GM19455 (cell line): ENCODE measurements at regions not wholly inside any gene's neighbourhood (a gene's known extent, or its start where the extent isn't known, plus 50 kb on each side); places are given as distances from the start of the nearest gene placed in this dataset.

Experiments
- ATAC-seq: cut with Tn5 transposase; IDR thresholded peaks from one replicate; pipeline ENCODE4 v1.9.1; 2021; ENCODE audit not compliant: unreplicated experiment

- no peak for ATAC-seq
Observed at GRCh38 chr18:41268271-41268670, 686.8 kb upstream of the PIK3C3 start.

- no peak for ATAC-seq
Observed at GRCh38 chr18:41266616-41267015, 688.4 kb upstream of the PIK3C3 start.

- no peak for ATAC-seq
Observed at GRCh38 chr18:41266204-41266603, 688.8 kb upstream of the PIK3C3 start.

GRCh38 chr18:41265047-41265446, 690.0 kb upstream of the PIK3C3 start:
- no peak for ATAC-seq

- ATAC-seq, result no peak
Observed at GRCh38 chr18:41263956-41264355, 691.1 kb upstream of the PIK3C3 start.

GRCh38 chr18:41262688-41263087, 692.3 kb upstream of the PIK3C3 start:
- no peak for ATAC-seq

- ATAC-seq, result no peak
Observed at GRCh38 chr18:41244591-41245037, 710.4 kb upstream of the PIK3C3 start.

GRCh38 chr18:41237317-41237716, 717.7 kb upstream of the PIK3C3 start:
- no peak for ATAC-seq

GRCh38 chr18:41231681-41232080, 723.4 kb upstream of the PIK3C3 start:
- no peak for ATAC-seq

- ATAC-seq, result no peak
Observed at GRCh38 chr18:41227993-41228392, 727.0 kb upstream of the PIK3C3 start.

GRCh38 chr18:41226911-41227310, 728.1 kb upstream of the PIK3C3 start:
- ATAC-seq, result no peak

- ATAC-seq, result no peak
Observed at GRCh38 chr18:41226186-41226585, 728.8 kb upstream of the PIK3C3 start.

GRCh38 chr18:41216341-41217003, 738.6 kb upstream of the PIK3C3 start:
- no peak for ATAC-seq

GRCh38 chr18:41207706-41208105, 747.3 kb upstream of the PIK3C3 start:
- no peak for ATAC-seq

- ATAC-seq, result no peak
Observed at GRCh38 chr18:41206341-41206830, 748.6 kb upstream of the PIK3C3 start.

- no peak for ATAC-seq
Observed at GRCh38 chr18:41199212-41199611, 755.8 kb upstream of the PIK3C3 start.

- no peak for ATAC-seq
Observed at GRCh38 chr18:41197967-41198366, 757.1 kb upstream of the PIK3C3 start.

- no peak for ATAC-seq
Observed at GRCh38 chr18:41170346-41170745, 784.7 kb upstream of the PIK3C3 start.

GRCh38 chr18:41165625-41166024, 789.4 kb upstream of the PIK3C3 start:
- no peak for ATAC-seq

GRCh38 chr18:41162781-41163180, 792.3 kb upstream of the PIK3C3 start:
- no peak for ATAC-seq

- ATAC-seq, result no peak
Observed at GRCh38 chr18:41162191-41162590, 792.8 kb upstream of the PIK3C3 start.

- no peak for ATAC-seq
Observed at GRCh38 chr18:41155910-41156851, 798.9 kb upstream of the PIK3C3 start.
